ENCODE measurements at regions not wholly inside any gene's neighbourhood (a gene's known extent, or its start where the extent isn't known, plus 50 kb on each side); places are given as distances from the start of the nearest gene placed in this dataset.

GRCh38 chr19:28669804-28670203 lies 543.1 kb downstream of the UQCRFS1 start:
- DNase-seq (ENCODE audit: low read depth), result no peak
- no peak for TF ChIP-seq CTCF (IDR thresholded peaks at IDR 0.05; ENCODE audit: low read depth, low read length, missing control alignments)
- no peak overlapping the region for H3K4me3 ChIP-seq (ENCODE audit: low read depth, low read length)

GRCh38 chr19:28667348-28667977 lies 545.5 kb downstream of the UQCRFS1 start:
- no peak for DNase-seq (ENCODE audit: low read depth)
- no peak overlapping the region for H3K4me3 ChIP-seq (ENCODE audit: low read depth, low read length)
- no peak for TF ChIP-seq CTCF (IDR thresholded peaks at IDR 0.05; ENCODE audit: low read depth, low read length, missing control alignments)

DNA sequence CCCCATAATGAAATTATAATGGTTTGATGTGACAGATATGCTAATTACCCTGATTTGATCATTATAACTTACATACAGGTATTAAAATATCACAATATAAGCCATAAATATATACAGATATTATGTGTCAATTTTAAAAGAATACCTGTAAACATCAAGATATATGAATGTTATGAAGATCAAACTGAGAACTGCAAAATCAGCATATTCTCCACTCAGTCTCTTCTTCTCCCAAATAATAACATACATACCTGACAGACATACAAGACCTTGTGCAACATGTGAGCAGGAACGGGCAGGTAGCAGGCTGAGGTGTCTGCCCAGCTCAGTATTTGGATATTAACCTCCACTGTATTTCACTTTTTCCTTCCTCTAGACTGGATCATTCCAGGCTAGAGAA lies 547.2 kb downstream of the UQCRFS1 start:
- no peak for DNase-seq (ENCODE audit: low read depth)
- no peak overlapping the region for H3K4me3 ChIP-seq (ENCODE audit: low read depth, low read length)
- TF ChIP-seq CTCF (IDR thresholded peaks at IDR 0.05; ENCODE audit: low read depth, low read length, missing control alignments), result no peak

- H3K4me3 ChIP-seq (ENCODE audit: low read depth, low read length), result no peak overlapping the region
- no peak for DNase-seq (ENCODE audit: low read depth)
- TF ChIP-seq CTCF (IDR thresholded peaks at IDR 0.05; ENCODE audit: low read depth, low read length, missing control alignments), result no peak
These were observed 556.3 kb downstream of the UQCRFS1 start for GRCh38 chr19:28656644-28657043.

DNA sequence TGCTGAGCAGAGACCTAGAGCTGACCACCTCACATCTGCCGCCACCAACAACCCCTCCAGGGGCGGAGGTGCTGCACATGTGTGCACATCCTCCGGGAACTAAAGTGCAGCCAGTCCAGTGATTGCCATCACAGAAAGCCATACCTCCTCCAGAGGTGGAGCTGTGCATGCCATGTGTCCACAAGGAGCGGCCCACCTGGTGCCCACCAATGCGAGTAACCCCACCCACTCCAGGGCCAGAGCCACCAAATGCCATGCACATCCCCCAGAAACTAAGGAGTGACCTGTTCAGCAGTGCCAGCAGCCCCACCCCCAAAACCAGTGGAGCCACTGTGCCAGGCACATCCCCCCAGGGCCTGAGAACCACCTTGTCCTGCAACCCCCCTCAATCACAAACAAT lies 557.9 kb downstream of the UQCRFS1 start:
- DNase-seq (ENCODE audit: low read depth), result no peak
- no peak overlapping the region for H3K4me3 ChIP-seq (ENCODE audit: low read depth, low read length)
- no peak for TF ChIP-seq CTCF (IDR thresholded peaks at IDR 0.05; ENCODE audit: low read depth, low read length, missing control alignments)

GRCh38 chr19:28652765-28653164 lies 560.2 kb downstream of the UQCRFS1 start:
- TF ChIP-seq CTCF (IDR thresholded peaks at IDR 0.05; ENCODE audit: low read depth, low read length, missing control alignments), result no peak
- DNase-seq (ENCODE audit: low read depth), result no peak

GRCh38 chr19:28646629-28647028 lies 566.3 kb downstream of the UQCRFS1 start:
- no peak overlapping the region for H3K4me3 ChIP-seq (ENCODE audit: low read depth, low read length)
- no peak for TF ChIP-seq CTCF (IDR thresholded peaks at IDR 0.05; ENCODE audit: low read depth, low read length, missing control alignments)
- DNase-seq (ENCODE audit: low read depth), result no peak

More at GRCh38 chr19:28652765-28653164, 560.2 kb downstream of the UQCRFS1 start:
- no peak overlapping the region for H3K4me3 ChIP-seq (ENCODE audit: low read depth, low read length)
